NCI-H128 (cell line): ENCODE measurements at regions not wholly inside any gene's neighbourhood (a gene's known extent, or its start where the extent isn't known, plus 50 kb on each side); places are given as distances from the start of the nearest gene placed in this dataset.
A peak's percentile ranks its signal among the peaks of the same experiment; 100 is the strongest.

Source experiments
- DNase-seq: peaks from one replicate; lab custom pipeline; 2025; ENCODE audit not compliant: unreplicated experiment; lab: John Stamatoyannopoulos, UW

DNA sequence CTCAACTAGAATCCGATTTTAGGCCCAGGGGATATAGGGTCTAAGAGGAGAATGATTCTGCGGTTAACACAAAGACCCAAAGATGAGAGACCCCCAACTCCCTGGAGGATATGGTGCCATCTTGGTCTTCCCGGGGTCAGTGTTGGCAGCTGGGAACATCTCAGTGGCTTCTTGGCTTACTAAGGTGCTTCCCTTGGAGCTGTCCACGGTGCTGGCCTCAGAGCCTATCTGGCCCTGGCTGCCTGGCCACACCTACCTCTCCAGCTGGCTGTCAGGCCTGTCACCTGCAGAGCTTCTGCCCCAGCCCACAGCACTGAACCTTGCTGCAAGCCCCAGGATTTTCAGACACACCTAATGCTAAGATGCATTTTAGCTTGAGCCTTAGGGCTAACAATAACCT is 70.7 kb upstream of the THY1 start:
- DNase-seq, result no peak

DNA sequence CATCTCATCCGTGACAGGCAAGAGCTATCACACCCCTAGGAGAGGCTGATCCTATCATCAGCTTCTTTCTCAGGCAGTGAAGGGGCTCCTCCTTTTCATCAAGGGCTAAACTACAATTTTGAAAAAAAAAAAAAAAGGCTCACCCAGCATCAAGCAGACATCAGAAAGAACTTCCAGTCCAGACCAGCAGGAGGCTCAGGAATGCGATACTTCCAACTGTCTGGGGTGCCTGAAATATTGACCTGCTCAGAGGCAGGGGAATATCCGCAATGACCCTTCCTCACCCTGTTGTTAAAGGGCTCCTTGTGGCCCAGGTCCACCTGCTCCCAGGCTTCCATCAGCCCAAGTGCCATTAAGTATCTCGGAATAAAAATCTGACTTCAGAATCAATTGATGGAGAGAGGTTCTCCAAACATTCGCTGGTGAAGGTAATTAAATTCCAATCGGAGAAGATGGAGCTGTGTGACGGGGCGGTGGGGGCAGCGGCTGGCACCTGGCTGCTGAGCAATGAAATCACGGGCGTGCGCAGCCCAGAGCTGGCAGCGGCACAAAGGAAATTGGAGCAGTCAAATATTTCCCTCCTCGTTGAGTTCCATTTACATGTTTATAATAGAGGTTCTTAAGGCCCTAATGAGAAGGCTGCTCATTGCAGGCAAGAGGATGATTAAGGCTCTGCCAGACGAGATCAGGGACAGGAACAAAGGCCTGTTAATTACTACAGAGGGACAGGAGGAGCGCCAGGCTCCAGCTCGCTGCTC is 69.0 kb upstream of the THY1 start:
- DNase-seq, result peak; percentile 65

DNA sequence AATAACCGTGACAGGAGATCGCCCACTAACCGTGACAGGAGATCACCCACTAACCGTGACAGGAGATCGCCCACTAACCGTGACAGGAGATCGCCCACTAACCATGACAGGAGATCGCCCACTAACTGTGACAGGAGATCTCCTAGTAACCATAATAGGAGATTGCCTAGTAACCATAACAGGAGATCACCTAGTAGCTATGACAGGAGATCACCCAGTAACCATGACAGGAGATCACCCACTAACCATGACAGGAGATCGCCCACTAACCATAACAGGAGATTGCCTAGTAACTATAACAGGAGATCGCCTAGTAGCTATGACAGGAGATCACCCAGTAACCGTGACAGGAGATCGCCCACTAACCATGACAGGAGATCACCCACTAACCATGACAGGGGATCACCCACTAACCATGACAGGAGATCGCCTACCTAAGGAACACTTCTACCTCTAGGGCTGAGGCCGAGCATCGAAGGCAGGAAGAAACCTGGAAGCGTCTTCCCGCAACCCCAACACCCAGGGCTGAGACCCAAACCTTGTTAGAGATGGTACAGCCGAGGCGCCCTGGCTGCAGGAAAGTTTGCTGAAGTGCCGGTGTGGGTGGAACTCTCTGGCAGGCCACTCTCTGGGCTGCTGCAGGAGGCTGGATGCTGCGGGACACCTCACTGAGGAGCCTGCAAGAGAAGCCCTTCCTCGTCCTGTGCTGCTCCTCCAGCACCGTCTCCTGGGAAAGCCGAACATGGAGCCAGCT is 67.5 kb upstream of the THY1 start:
- no peak for DNase-seq

DNA sequence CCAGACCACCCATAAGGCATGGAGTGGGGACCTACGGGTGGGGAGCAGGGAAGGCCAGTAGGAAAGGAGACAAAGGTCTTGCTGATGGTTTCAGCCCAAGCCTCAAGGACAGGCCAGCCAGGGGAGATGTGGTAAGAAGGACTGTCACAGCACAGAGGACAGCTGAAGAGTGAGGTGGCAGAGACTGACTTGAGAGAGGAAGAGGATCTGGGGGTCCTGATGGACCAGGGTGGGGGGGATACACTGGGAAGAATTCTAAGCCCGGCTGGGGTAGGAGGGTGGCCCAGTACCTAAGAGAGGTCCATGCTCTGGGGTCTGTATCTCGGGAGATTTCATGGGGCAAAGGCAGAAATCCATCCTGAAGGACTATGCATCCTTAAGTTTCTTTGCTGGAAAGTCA is 66.1 kb upstream of the THY1 start:
- no peak for DNase-seq

DNA sequence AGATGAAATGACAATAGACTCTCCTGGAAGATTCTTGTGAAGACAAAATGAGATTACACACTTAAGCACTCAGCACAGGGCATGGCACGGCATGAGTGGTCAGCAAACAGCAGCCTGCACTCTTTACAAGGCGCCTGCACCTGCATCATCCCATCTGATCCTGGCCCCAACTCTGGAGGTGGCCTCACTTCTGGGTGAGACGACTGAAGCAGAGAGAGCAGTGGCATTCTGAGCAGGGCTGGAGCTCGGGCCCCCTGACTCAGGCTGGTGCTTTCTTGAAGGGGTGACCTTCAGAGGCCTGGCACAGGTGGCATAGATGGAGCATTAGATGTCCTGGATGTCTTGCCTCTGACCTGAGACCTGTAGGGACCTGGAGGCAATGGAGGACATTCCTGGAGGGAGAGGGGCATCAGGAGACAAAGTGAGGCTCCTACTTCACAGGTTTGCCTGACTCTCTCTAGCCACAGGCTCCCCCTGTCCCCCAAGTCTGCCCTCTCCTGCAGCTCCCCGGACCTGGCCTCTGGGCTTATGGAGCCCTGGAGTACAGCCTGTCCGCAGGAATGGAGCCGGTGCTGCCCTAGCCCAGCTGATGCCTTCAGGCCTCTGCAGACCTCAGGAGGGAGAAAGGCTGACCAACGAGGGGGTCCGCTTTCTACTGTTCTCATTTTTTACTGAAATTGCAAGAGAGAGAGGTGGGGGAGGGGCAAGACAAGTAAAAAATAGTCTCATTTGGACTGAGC is 65.5 kb upstream of the THY1 start:
- DNase-seq, result no peak

DNA sequence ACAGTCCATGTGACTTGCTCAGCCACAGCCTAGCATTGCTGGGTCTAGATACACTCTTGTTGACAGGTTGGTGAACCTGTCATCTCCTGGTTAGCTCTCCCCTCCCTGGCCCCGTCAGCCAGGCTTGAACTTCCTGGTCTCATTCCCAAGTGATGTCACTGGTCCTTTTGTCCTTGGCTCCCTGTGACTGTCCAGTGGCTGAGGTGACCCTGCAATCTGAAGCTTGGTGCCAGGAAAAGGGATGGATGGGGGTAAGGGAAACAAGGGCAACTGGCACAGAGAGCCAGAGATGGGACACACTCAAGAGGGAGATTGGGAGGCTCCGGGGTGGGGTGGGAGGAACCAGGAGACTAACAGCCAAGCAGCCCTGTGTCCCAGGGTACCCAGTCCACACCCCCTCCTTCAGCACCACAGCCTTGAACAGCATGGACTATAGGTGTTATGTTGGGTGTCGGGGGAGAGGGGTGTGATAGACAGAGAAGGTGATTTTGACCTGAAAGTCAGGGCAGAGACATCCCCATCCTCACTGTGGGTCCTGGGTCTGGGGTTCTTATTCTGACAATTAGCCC is 63.8 kb upstream of the THY1 start:
- no peak for DNase-seq

DNA sequence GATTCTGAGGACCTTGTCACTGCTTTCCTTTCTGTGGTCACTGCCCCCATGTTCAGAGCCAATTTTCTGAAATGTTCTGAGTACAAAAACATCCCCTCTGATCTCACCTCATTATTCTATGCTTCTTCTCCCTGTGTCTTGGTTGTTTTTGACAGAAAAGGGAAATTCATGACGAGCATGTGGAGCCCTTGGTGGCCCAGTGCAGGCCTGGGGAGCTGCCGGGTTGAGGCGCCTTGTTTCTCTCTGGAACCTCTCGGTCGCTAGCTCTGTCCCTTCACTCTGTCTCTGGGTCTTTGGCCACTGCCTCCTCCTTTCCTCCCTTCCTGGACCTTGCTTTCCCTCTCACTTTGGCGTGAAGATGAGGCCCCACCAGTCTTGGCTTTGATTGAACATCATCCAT is 63.0 kb upstream of the THY1 start:
- no peak for DNase-seq

DNA sequence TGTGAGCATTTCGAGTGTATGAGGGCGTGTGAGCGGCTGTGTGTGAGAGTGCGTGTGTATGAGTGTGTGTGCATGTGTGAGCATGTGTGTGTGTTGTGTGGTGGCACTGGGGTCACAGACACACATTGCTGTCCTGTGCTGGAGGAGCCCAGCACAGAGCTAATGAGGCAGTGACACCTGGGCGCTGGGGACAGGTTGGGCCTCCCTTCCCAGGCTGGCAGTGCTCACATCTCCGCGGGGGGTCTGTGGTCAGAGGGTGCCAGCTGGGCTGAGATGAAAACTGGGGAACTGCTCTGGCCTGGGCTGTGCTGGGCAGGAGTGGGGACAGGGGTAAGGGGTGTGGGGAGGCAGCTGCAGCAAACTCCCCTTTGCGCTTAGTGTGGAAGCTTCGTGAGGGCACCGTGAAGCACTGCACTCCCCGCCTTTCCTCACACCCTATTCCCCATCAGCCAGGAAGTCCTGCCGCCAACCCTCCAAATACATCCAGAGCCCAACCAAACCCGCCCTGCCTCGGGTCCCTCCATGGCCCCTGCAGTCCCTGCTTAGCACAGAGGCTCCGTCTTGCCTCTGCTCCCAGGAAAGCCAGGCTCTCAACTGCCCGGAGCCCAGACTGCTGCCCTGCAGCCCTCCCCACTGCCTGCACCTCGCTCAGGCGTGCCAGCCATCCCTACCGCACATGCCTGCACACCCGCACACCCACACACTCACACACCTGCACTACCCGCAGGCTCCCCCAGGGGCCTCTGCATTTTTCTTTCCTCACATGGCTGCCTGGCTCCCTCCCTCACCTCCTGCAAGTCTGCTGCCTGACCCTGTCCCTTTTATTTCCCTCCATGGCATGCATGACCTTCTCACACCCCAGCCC is 62.0 kb upstream of the THY1 start:
- no peak for DNase-seq

DNA sequence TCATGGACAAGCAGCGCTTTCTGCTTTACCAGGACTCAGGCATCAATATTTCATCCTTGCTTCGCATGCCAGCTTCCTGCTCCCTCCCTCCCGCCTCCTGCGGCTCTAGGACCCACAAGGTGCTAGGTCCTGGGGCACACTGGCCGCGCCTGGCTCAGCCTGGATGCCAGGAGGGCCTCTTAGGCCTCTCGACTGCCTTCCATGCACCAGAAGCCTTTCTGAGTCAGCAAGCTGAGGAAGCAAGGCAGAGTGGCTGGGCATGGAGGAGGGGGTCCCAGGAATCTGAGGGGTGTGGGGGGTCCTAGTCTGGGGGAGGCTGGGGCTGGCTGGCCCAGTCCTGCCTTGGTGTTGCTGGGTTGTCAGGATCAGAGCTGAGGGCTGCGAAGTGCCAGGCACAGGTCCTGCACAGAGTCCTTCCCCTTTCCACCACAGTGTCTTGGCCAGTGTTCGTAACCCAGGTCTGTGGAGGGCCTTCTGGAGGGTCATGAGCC is 61.0 kb upstream of the THY1 start:
- DNase-seq, result no peak

DNA sequence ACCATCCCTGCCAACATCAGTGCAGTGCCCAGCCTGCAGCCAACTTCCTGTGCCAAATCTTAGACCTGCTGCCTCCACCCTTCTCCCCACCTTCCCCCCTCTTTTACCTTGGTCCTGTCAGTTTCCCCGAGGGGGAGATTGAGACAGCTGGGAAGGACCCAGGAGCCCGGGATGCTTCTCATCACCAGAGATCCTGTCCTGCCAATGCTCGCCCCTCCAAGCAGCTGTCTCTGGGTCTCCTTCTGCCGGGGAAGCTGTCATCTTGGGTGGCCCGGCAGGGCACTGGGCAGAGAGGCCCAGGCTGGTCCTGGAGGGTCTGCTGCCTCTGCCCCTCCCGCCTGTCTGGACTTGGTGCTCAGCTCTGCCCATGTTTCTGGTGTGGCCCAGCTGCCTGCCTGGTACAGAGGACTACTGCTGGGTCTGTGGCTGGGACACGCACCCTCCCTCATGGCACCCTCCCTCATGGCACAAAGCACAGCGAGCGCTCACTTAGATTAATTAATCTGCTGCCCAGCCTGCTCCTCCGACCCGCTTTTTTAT is 60.4 kb upstream of the THY1 start:
- DNase-seq, result no peak

DNA sequence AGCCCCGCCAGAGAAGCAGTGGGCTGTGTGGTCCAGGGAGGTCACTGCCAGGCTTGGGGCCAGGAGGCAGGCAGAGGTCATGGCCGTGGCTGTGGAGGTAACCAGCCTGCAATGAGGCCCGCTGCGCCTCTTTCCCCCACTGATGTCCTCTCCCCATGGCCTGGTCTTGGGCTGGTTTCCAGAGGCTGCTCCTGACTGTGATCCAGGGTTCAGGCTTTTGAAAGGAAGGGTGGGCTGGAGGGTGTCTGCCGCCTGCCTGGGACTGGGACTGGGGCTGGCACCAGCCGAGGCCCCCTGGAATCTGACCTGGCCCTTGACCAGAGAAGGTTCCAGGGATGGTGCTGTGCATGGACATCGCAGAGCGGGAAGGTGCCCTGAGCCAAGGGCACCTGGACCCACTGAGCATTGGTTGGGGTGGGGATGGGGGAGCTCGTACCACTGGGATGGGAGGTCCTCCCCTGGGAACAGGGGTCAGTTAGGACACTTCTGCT is 59.6 kb upstream of the THY1 start:
- DNase-seq, result no peak

DNA sequence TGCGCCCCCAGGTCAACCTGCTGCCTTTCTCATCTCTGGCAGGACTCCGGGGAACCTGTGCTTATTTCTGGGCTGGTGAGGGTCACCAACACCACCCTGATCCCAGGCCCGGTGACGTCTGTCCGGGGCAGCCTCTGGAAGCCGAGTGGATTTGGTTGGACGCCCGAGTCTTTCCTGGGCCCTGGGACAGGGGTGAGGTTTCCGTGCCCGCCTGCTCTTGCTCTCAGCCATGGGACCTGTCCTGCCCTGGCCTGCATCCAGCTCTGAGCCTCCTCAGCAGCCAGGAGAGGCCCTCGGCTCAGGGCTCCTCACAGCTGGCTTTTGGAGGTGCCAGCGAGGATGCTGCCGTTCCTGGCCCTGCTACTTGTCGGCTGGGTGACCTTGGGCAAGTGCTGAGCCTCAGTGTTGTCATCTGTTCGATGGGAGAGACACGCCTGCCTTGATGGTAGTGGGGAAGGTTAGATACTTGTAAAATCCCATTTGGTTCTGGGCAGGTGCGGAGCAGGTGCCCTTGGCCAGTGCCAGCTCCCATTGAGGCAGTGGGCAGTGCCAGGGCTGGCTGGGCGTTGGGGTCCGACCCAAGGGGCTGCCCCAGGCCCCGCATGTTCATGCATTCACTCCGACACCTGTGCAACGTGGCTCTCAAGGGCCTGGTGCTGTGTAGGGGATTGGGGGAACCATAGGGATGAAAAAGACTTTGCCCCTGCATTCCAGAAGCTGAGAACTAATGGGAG is 58.9 kb upstream of the THY1 start:
- no peak for DNase-seq

DNA sequence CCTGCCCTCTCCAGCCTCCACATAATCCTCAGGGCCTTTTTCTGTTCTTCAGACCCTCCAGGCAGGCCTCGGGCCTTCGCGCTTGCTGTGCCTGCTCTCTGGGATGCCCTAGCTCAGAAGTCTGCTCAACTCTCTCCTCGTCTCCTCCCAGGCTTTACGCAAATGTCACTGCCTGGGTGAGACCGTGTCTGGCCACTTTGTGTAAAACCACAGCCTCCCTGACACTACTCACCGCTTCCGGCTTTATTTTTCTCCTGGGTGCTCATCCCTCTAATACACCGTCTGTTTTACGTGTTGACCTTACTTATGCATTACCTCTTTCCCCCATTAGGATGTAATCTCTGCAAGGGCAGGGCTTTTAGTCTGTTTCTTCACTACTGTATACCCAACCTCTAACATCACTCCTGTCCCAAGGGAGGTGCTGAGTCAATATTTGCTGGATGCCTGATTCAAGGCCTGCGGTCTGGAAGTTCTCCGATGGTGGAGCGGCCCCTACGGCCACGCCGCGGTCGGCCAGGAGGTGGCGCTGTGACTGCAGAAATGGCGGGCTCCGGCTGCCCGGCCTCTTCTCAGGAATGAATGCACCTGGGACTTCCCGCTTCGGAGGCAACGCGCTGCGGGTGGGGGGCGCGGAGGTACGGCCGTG is 58.2 kb upstream of the THY1 start:
- DNase-seq, result peak; percentile 74

DNA sequence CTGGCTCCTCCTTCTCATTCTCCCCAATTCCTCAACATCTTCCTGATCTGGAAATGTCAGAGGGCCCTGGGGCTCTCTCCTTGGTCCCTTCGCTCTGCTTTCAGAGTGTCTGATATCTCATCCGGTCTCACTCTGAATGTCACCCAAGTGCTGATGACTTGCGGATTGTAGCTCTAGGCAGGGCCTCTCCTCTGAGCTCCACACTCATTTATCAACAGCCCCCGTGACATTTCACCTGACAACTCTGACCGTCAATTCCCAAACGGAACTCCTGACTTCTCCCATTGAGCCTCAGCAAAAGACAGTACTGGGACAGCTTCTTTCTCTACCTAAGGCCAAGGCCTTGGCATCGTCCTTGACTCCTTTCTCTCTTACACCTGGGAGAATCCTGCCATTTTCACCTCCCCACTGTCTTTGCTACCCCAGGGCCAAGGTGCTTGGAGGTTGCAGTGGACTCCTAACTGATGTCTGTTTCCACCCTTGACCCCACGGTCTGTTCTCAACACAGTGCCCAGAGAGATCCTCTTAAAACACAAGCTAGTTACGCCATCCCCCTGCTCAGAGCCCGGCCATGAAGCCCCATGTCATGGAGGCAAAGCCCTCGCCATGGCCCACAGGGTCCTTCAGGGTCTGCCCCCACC is 57.5 kb upstream of the THY1 start:
- no peak for DNase-seq

DNA sequence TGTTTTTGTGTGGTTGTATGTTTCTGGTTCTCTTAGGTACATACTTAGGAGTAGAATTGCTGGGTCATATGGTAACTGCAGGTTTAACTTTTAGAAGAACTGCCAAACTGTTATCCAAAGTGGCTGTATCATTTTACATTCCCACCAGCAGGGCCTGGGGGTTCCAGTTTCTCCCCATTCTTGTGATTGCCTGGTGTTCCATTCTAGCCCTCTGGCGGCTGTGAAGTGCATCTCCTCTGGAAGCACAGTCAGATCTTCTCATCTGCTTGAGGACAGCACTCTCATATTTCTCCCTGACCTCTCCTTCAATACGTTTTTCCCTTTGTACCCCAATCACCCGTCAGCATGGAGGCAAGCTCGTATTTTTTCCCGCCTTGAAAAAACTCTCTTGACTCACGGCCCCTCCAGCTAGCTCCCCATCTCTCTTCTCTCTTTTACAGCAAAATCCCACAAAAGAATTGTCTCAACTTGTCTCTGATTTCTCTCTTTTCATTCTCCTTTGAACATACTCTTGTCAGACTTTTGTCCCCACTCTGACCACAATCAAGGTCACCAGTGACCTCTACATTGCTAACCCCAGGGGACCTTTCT is 56.8 kb upstream of the THY1 start:
- DNase-seq, result no peak

DNA sequence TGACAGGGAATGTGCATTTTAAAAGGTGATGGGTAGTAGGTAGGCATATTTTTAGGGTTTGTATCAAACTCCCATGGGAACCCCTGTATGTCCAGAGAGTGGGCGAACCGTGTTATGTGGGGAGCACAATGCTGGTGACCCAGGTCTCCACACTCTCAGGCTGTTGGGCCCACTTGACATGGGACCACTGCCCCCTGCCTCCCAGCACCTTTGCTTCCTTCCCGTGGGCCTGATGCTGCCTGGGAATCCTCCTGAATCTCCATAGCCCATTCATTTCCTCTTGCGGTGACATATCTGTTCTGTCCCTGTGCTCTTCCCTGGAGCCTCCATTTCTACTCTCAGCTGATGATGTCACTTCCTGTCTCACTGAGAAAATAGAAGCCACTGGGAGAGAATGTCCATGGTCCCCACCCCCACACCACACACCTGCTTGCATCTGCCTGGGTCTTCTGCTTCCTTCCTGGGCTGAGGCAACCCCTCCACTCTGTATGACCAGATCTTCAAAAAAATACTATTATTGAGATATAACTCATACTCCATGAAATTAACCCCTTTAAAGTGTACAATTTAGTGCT is 55.8 kb upstream of the THY1 start:
- no peak for DNase-seq

DNA sequence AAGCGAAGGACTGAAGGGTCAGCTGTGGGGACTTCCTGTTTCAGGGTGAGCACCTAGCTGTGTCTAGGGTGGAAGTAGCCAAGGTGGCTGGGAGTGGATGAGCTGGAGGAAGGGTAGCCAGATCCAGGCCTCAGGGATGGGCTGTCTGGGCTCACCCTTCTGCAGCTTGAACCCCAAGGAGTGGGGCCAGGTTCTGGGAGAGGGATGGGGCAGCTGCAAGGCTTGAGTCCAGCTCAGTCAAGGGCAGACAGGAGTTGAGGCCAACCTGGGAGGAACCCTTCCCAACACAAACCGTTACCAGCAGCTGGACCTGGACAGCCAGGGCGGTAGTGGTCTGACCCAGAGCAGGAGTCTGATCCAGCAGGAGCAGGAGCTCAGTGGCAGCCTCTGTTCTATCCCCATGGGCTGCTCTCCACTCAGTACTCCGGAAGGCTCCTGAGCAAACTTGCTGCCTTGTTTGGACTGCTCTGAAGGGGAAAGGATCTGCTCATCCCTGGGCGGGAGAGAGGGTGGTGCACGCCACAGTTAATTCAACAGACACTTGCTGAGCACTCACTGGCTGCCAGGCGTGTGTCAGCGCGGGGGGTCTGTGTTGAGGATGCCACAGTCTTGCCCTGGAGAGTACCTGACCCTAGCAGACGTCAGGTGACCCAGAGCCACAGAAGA is 53.8 kb upstream of the THY1 start:
- no peak for DNase-seq
